Transverse colon (tissue), 4 donors: ENCODE measurements at regions not wholly inside any gene's neighbourhood (a gene's known extent, or its start where the extent isn't known, plus 50 kb on each side); places are given as distances from the start of the nearest gene placed in this dataset.

ENCODE experiments used
- DNase-seq: peaks from one replicate; pipeline ENCODE4 v3.0.0-alpha.2; 2019
- H3K27ac ChIP-seq, 4 donors: fragments of 200-600 bp; sonication (generic); 2 replicates each; pipeline ENCODE4 v1.5.1; 2016 to 2018; ENCODE audit warnings: inconsistent platforms in 4 of 4
- H3K27me3 ChIP-seq: fragments of 200-600 bp; sonication (generic); 2 replicates; pipeline ENCODE4 v1.5.1; 2017; ENCODE audit warnings: inconsistent platforms
- H3K36me3 ChIP-seq, 4 donors: fragments of 200-600 bp; sonication (generic); 2 replicates each; pipeline ENCODE4 v1.5.1; 2017 to 2019; ENCODE audit warnings: inconsistent platforms in 4 of 4
- H3K4me1 ChIP-seq, 4 donors: fragments of 200-600 bp; sonication (generic); 2 replicates each; pipeline ENCODE4 v1.5.1; 2017 to 2020; ENCODE audit warnings: inconsistent platforms in 4 of 4
- H3K4me3 ChIP-seq, 4 donors: fragments of 200-600 bp; sonication (generic); 1 replicate in 1 of 4; 2 replicates in 3 of 4; pipeline versions ENCODE4 v1.5.1 to v1.6.1; 2017 to 2019; ENCODE audit warnings: inconsistent platforms in 4 of 4
- H3K9me3 ChIP-seq, 2 donors: fragments of 200-600 bp; sonication (generic); 2 replicates each; pipeline ENCODE4 v1.5.1; 2017 to 2019; ENCODE audit warnings: inconsistent platforms in 2 of 2
- EP300 ChIP-seq: sonication (generic); formaldehyde crosslinking; IDR thresholded peaks from one replicate; pipeline ENCODE4 v1.6.1; 2017; ENCODE audit warnings: antibody characterized with exemption, low read depth
- POLR2A ChIP-seq: fragments of 450-650 bp; IDR thresholded peaks from one replicate; pipeline ENCODE4 v1.6.1; 2016; ENCODE audit warnings: antibody characterized with exemption, mild to moderate bottlenecking, moderate library complexity
- POLR2AphosphoS5 ChIP-seq, 3 donors: sonication (generic); formaldehyde crosslinking; IDR thresholded peaks; one replicate each; pipeline ENCODE4 v1.6.1; 2016; ENCODE audit warnings: antibody characterized with exemption in 3 of 3
- WGBS, 2 donors: methylation state at CpG; one replicate each; pipeline ENCODE4 v1.1.5; 2018; ENCODE audit warnings: low coverage in 1 of 2; 5-methylcytosine and 5-hydroxymethylcytosine counted together
- in situ Hi-C, 4 donors: fragments of 200-750 bp; cut with MboI; loops; one replicate each; pipeline versions ENCODE4 v1.15.0 to v1.15.1; 2017; ENCODE audit warnings: low sequenced_read_pairs in 3 of 4, low pct_ligation_motif_present in 1 of 4, low pct_unique_long_range_greater_than_20kb in 1 of 4
- intact Hi-C: fragments of 100-400 bp; cut with DNase I; formaldehyde crosslinking; loops from one replicate; pipeline ENCODE4 v1.15.1; 2023; ENCODE audit warnings: low total_unique reads
- TF ChIP-seq, protein P1 (sequence below), 5 experiments: fragments of 200-600 bp in 3 of 5; fragments of 450-650 bp in 2 of 5; sonication (generic) in 3 of 5; IDR thresholded peaks; 1 replicate in 2 of 5; 2 replicates in 3 of 5; pipeline ENCODE4 v1.5.1; 2016 to 2017; ENCODE audit warnings: antibody characterized with exemption in 5 of 5, inconsistent platforms in 3 of 5, mild to moderate bottlenecking in 2 of 5, moderate library complexity in 1 of 5

- H3K27ac ChIP-seq, result no peak overlapping the region
Observed at GRCh38 chr6:140436023-140436811, 1061.8 kb upstream of the CITED2 start.

DNA sequence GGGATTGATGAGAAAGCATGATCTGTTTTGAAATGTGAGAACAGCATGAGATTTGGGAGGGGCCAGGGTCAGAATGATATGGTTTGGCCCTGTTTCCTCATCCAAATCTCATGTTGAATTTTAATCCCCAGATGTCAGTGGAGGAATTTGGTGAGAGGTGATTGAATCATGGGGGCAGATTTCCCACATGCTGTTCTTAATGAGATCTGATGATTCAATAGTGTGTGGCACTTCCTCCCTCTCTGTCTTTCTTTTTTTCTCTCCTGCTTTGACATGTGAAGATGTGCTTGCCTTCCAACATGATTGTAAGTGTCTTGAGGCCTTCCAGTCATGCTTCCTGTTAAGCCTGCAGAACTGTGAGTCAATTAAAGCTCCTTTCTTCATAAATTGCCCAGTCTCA is 1060.3 kb upstream of the CITED2 start:
- no peak for DNase-seq
- H3K36me3 ChIP-seq, result no peaks in the 10 kb centered on the region
- TF ChIP-seq, protein P1, sequence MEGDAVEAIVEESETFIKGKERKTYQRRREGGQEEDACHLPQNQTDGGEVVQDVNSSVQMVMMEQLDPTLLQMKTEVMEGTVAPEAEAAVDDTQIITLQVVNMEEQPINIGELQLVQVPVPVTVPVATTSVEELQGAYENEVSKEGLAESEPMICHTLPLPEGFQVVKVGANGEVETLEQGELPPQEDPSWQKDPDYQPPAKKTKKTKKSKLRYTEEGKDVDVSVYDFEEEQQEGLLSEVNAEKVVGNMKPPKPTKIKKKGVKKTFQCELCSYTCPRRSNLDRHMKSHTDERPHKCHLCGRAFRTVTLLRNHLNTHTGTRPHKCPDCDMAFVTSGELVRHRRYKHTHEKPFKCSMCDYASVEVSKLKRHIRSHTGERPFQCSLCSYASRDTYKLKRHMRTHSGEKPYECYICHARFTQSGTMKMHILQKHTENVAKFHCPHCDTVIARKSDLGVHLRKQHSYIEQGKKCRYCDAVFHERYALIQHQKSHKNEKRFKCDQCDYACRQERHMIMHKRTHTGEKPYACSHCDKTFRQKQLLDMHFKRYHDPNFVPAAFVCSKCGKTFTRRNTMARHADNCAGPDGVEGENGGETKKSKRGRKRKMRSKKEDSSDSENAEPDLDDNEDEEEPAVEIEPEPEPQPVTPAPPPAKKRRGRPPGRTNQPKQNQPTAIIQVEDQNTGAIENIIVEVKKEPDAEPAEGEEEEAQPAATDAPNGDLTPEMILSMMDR (IDR thresholded peaks at IDR 0.05), result no peak
- TF ChIP-seq POLR2AphosphoS5 (IDR thresholded peaks at IDR 0.05) (no peak), POLR2A (no peak), EP300 (no peak)
- H3K4me3 ChIP-seq, result no peak overlapping the region
- H3K27ac ChIP-seq, result no peak overlapping the region
- H3K4me1 ChIP-seq, result no peaks in the 10 kb centered on the region
- no peaks in the 10 kb centered on the region for H3K27me3 ChIP-seq
- in situ Hi-C loops (loop anchor here in 1 of 4 donors (25.0 kb wide), 1 partner anchor 1047 kb away; no protein-coding TSS in a partner anchor), intact Hi-C loops (no loop called here)
- H3K9me3 ChIP-seq, result no peaks in the 10 kb centered on the region

More at GRCh38 chr6:140436023-140436811, 1061.8 kb upstream of the CITED2 start:
- H3K36me3 ChIP-seq, result no peaks in the 10 kb centered on the region
- TF ChIP-seq, protein P1 (IDR thresholded peaks at IDR 0.05), result no peak
- H3K4me1 ChIP-seq, result peaks cover 0 to 7% (median 3%) of the 10 kb centered on the region in 4 donors
- WGBS, 2 donors, result 53 to 71% methylated on average over 2 of the region's 2 CpGs
- in situ Hi-C loops (loop anchor here in 1 of 4 donors (25.0 kb wide), 1 partner anchor 1049 kb away; no protein-coding TSS in a partner anchor), intact Hi-C loops (no loop called here)
- no peaks in the 10 kb centered on the region for H3K9me3 ChIP-seq
- H3K27me3 ChIP-seq, result no peaks in the 10 kb centered on the region
- DNase-seq, result no peak
- H3K4me3 ChIP-seq, result no peak overlapping the region

- no peaks in the 10 kb centered on the region for H3K4me1 ChIP-seq
- H3K27ac ChIP-seq, result no peak overlapping the region
- TF ChIP-seq, protein P1 (IDR thresholded peaks at IDR 0.05), result no peak
- TF ChIP-seq EP300 (no peak), POLR2AphosphoS5 (IDR thresholded peaks at IDR 0.05) (no peak), POLR2A (no peak)
- WGBS, 2 donors, result 81 to 88% methylated on average over 4 of the region's 4 CpGs
- no peak for DNase-seq
- in situ Hi-C loops (loop anchor here in 1 of 4 donors (25.0 kb wide), 1 partner anchor 1046 kb away; no protein-coding TSS in a partner anchor), intact Hi-C loops (no loop called here)
- H3K4me3 ChIP-seq, result no peak overlapping the region
- H3K27me3 ChIP-seq, result no peaks in the 10 kb centered on the region
- no peaks in the 10 kb centered on the region for H3K36me3 ChIP-seq
- no peaks in the 10 kb centered on the region for H3K9me3 ChIP-seq
Observed at GRCh38 chr6:140433072-140433471, 1058.6 kb upstream of the CITED2 start.

DNA sequence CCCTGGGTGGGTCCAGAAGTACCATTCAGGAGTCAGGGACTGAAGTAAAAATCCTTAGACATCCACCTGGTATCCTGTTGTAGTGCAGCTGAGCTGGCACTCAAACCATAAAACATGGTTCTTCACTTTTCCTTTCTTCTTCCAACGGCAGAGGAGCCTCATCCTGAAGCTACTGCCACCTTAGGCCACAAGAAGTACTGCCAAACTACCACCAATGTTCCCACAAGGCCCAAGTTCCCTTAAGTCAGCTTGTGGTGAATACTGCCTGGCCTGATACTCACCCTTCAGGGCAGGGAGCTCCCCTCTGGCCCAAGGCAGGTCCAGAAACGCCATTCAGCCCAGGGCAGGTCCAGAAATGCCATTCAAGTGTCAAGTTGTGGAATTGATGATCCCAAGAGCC is 1053.4 kb upstream of the CITED2 start:
- no peak overlapping the region for H3K4me3 ChIP-seq
- no peaks in the 10 kb centered on the region for H3K4me1 ChIP-seq
- WGBS, 2 donors, result 76% methylated on average over 2 of the region's 2 CpGs; no CpG with 5 or more reads in 1 of the 2 donors
- H3K27ac ChIP-seq, result no peak overlapping the region
- no peak for DNase-seq
- no peaks in the 10 kb centered on the region for H3K9me3 ChIP-seq
- in situ Hi-C loops, result loop anchor here in 1 of 4 donors (25.0 kb wide), 1 partner anchor 1041 kb away; no protein-coding TSS in a partner anchor
- H3K36me3 ChIP-seq, result no peaks in the 10 kb centered on the region
- intact Hi-C loops, result no loop called here
- H3K27me3 ChIP-seq, result no peaks in the 10 kb centered on the region
- TF ChIP-seq EP300, result no peak
